OCI-LY1 (cell line): ENCODE measurements at regions not wholly inside any gene's neighbourhood (a gene's known extent, or its start where the extent isn't known, plus 50 kb on each side); places are given as distances from the start of the nearest gene placed in this dataset.

Experiments used
- H2AFZ ChIP-seq: fragments of 200-600 bp; sonication (generic), shearing (Covaris generic); 2 replicates; pipeline ENCODE4 v1.6.0; 2014; ENCODE audit warnings: antibody characterized with exemption, mild to moderate bottlenecking, low read length
- H3F3A ChIP-seq: fragments of 200-600 bp; sonication (generic), shearing (Covaris generic); 2 replicates; pipeline ENCODE4 v1.6.0; 2014; ENCODE audit warnings: mild to moderate bottlenecking, antibody characterized with exemption, low read length, moderate library complexity; ENCODE audit not compliant: insufficient read depth
- H3K27ac ChIP-seq: fragments of 200-600 bp; sonication (generic); 2 replicates; pipeline ENCODE4 v1.5.1; 2014; ENCODE audit warnings: low read length, mixed run types, mild to moderate bottlenecking, low read depth; ENCODE audit not compliant: poor library complexity, severe bottlenecking
- H3K27me3 ChIP-seq: fragments of 200-600 bp; sonication (generic); 2 replicates; pipeline ENCODE4 v1.6.0; 2014; ENCODE audit warnings: antibody characterized with exemption, mild to moderate bottlenecking, low read length, moderate library complexity; ENCODE audit not compliant: insufficient read depth
- H3K36me3 ChIP-seq: fragments of 200-600 bp; sonication (generic); 2 replicates; pipeline ENCODE4 v1.6.1; 2014; ENCODE audit warnings: mild to moderate bottlenecking, antibody characterized with exemption, low read length, moderate library complexity, mixed read lengths; ENCODE audit not compliant: insufficient read depth
- H3K4me1 ChIP-seq: fragments of 200-600 bp; sonication (generic); 2 replicates; pipeline ENCODE4 v1.5.1; 2014; ENCODE audit warnings: mild to moderate bottlenecking, low read length, moderate library complexity; ENCODE audit not compliant: insufficient read depth, severe bottlenecking
- H3K4me2 ChIP-seq: fragments of 200-600 bp; sonication (generic), shearing (Covaris generic); 2 replicates; pipeline ENCODE4 v1.6.1; 2014; ENCODE audit warnings: low read length
- H3K4me3 ChIP-seq: fragments of 200-600 bp; sonication (generic); 2 replicates; pipeline ENCODE4 v1.5.1; 2014; ENCODE audit warnings: low read length, low read depth, mild to moderate bottlenecking, mixed read lengths; ENCODE audit not compliant: poor library complexity, severe bottlenecking
- H3K79me2 ChIP-seq: fragments of 200-600 bp; shearing (Covaris generic); 2 replicates; pipeline ENCODE4 v1.6.1; 2016; ENCODE audit warnings: mixed run types, low read length, mixed read lengths; ENCODE audit not compliant: insufficient read depth
- H3K9ac ChIP-seq: fragments of 200-600 bp; sonication (generic), shearing (Covaris generic); 2 replicates; pipeline ENCODE4 v1.6.1; 2014; ENCODE audit warnings: mild to moderate bottlenecking, low read length, mixed read lengths
- H3K9me2 ChIP-seq: fragments of 200-600 bp; sonication (generic), shearing (Covaris generic); 2 replicates; pipeline ENCODE4 v1.6.1; 2014; ENCODE audit warnings: low read depth, mild to moderate bottlenecking, low read length, mixed read lengths
- H3K9me3 ChIP-seq: fragments of 200-600 bp; shearing (Covaris generic); 2 replicates; pipeline ENCODE4 v1.6.1; 2014; ENCODE audit warnings: low read length, mixed read lengths
- H4K20me1 ChIP-seq: fragments of 200-600 bp; sonication (generic), shearing (Covaris generic); 2 replicates; pipeline ENCODE4 v1.6.0; 2016; ENCODE audit warnings: mild to moderate bottlenecking, low read length; ENCODE audit not compliant: insufficient read depth
- EZH2 ChIP-seq: fragments of 200-600 bp; sonication (generic), shearing (Covaris generic); IDR thresholded peaks from 2 replicates; pipeline ENCODE4 v1.8.0; 2017; ENCODE audit warnings: borderline replicate concordance, mixed run types, mild to moderate bottlenecking, antibody characterized with exemption, low read length, moderate library complexity, mixed read lengths
- TF ChIP-seq, protein P1 (sequence below): fragments of 200-600 bp; sonication (generic), shearing (Covaris generic); IDR thresholded peaks from 2 replicates; pipeline ENCODE4 v1.5.1; 2017; ENCODE audit warnings: mild to moderate bottlenecking, antibody characterized with exemption, low read length, moderate library complexity, mixed read lengths

DNA sequence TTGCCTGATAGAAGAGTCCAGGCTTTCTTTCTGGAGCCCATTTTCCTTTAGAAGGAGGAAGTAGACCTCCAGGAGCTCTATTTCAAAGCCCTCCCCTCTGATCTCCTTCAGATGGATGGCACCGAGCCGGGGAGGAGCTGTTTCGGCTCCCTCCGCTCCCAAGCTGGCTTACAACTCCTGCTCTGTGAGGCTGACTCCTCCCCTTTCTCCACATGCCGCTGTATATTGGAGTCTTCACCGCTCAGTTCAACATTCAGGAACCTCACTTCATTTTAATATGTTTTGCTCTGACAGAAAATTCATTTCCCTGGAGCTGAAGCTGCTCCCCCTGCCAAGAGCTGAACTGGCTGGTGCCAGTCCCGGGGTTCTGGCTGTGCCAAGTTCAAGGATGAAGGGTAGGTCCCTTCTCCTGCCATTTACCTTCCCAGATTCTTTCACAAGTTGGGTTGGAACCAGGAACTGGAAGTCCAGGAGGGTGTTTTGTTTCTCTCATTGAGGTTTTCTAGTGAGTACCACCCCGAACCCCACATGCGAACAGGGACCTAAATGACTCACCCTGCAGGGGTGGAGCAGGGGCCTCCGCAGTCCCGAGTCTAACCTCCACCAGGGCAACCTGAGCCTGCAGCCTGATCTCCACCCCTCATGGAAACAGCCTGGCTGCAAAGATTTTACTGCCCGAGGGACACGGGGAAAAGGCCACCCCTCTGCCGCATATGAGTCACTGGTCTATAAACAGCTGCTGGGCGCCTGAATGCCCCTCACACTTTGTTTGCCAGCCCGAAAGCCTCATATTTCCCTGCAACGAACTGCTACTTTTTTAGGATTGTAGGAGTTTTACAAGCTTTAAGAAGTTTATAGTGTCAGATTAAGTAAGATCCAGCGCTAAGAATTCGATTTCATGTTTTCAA is 68.6 kb upstream of the FOXA2 start:
- Histone ChIP-seq H3K79me2 (no peaks in the 10 kb centered on the region), H2AFZ (no peak overlapping the region), H3K9me2 (no peaks in the 10 kb centered on the region), H3K9ac (no peak overlapping the region), H4K20me1 (no peaks in the 10 kb centered on the region), H3K4me1 (no peaks in the 10 kb centered on the region), H3K27ac (no peak overlapping the region), H3K9me3 (no peaks in the 10 kb centered on the region), H3K27me3 (no peaks in the 10 kb centered on the region), H3F3A (no peaks in the 10 kb centered on the region), H3K4me2 (no peak overlapping the region), H3K4me3 (no peak overlapping the region), H3K36me3 (no peaks in the 10 kb centered on the region)
- no peak for TF ChIP-seq EZH2
- TF ChIP-seq, protein P1, sequence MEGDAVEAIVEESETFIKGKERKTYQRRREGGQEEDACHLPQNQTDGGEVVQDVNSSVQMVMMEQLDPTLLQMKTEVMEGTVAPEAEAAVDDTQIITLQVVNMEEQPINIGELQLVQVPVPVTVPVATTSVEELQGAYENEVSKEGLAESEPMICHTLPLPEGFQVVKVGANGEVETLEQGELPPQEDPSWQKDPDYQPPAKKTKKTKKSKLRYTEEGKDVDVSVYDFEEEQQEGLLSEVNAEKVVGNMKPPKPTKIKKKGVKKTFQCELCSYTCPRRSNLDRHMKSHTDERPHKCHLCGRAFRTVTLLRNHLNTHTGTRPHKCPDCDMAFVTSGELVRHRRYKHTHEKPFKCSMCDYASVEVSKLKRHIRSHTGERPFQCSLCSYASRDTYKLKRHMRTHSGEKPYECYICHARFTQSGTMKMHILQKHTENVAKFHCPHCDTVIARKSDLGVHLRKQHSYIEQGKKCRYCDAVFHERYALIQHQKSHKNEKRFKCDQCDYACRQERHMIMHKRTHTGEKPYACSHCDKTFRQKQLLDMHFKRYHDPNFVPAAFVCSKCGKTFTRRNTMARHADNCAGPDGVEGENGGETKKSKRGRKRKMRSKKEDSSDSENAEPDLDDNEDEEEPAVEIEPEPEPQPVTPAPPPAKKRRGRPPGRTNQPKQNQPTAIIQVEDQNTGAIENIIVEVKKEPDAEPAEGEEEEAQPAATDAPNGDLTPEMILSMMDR, result no peak

DNA sequence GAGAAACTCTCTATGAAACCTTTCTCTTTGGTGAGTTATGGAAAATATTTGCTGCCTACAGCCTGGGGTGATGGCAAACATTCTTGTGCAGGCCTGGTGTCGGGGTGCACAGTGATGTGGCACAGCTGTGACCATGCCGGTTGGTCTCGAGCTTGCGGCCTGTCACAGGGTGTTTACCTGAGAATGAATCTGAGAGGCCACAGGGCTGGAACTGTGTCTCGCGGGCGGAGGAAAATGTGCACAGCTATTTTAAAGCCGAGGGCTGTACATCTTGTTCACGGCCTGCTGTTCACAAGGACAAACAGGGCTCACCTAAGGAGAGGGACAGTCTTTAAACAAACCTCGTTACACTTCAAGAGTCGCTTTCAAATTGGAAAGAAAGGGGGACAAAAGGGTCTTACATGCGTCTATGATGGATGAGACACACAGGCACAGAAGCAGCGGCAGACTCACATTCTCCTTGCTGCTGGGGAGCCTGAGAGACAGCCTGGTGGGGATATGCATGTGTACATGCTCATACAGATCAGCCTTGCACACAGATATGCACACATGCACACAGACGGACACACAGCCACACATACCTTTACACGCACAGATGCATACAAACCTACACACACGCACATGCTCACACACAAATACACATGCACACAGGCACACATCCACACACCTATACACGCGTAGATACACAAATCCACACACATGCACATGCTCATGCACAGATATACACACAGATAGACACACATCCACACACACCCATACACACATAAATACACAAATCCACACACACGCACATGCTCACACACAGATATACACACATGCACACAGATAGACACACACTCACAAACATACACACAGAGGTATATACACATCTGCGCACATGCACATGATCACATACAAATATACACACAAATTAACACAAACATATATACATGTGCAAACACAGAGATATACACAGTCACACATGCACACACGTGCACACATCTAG is 69.6 kb upstream of the FOXA2 start:
- Histone ChIP-seq H3K4me3 (no peak overlapping the region), H3K36me3 (no peaks in the 10 kb centered on the region), H3K9me3 (no peaks in the 10 kb centered on the region), H3K9ac (no peak overlapping the region), H3K4me1 (no peaks in the 10 kb centered on the region), H3K9me2 (no peaks in the 10 kb centered on the region), H3K27ac (no peak overlapping the region), H3K4me2 (no peak overlapping the region), H3K27me3 (no peaks in the 10 kb centered on the region), H4K20me1 (no peaks in the 10 kb centered on the region), H3K79me2 (no peaks in the 10 kb centered on the region), H3F3A (no peaks in the 10 kb centered on the region), H2AFZ (no peak overlapping the region)
- TF ChIP-seq, protein P1, result no peak
- no peak for TF ChIP-seq EZH2

DNA sequence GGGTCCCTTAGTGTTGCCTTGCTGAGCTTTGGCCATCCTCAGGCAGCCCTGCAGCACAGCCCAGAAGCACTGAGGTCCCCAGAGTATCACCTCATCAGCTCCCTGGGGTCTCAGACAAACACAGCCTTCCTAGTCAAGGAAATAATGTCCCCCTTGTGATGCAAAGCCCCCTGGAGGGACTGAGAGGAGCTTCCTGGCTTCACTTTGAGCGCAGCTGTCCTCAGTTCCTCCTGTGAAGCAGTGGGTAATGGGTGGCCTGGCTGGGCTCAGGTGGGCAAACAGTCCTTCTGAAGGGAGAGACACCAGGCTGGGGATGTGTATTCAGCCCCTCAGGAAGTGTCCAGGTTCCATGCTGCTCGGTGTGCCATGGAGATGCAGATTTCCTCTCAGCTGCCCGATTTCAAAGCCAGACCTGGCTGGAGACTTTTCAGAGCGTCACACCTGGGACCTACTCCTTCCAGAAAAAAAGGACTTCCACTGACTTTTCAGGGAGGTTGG is 79.2 kb upstream of the FOXA2 start:
- Histone ChIP-seq H4K20me1 (no peaks in the 10 kb centered on the region), H3K9me2 (no peaks in the 10 kb centered on the region), H3F3A (no peaks in the 10 kb centered on the region), H3K27ac (no peak overlapping the region), H3K4me2 (no peak overlapping the region), H2AFZ (no peak overlapping the region), H3K27me3 (no peaks in the 10 kb centered on the region), H3K9ac (no peak overlapping the region), H3K36me3 (no peaks in the 10 kb centered on the region), H3K4me3 (no peak overlapping the region), H3K9me3 (no peaks in the 10 kb centered on the region), H3K4me1 (no peaks in the 10 kb centered on the region), H3K79me2 (no peaks in the 10 kb centered on the region)
- no peak for TF ChIP-seq EZH2
- TF ChIP-seq, protein P1, result no peak
